SK-N-SH (cell line): ENCODE measurements at regions not wholly inside any gene's neighbourhood (a gene's known extent, or its start where the extent isn't known, plus 50 kb on each side); places are given as distances from the start of the nearest gene placed in this dataset.
A peak's percentile ranks its signal among the peaks of the same experiment; 100 is the strongest.

ENCODE experiments used
- CTCF ChIA-PET: fragments of 300-600, 350-600 bp; formaldehyde crosslinking; extraction: SDS; loops from one replicate; lab custom pipeline; 2021; lab: Yijun Ruan, JAX
- POLR2A ChIA-PET: fragments of 350-600 bp; sonication (Branson Sonifier 250); formaldehyde crosslinking; extraction: SDS; loops from one replicate; lab custom pipeline; 2020; ENCODE audit warnings: antibody characterized with exemption, inconsistent platforms; lab: Yijun Ruan, JAX
- DNase-seq: peaks from one replicate; pipeline ENCODE4 v3.0.0; 2012
- H2AFZ ChIP-seq: fragments of 200-600 bp; sonication (generic); 2 replicates; pipeline ENCODE4 v1.8.1; 2016; ENCODE audit warnings: antibody characterized with exemption, mild to moderate bottlenecking, low read depth
- H3F3A ChIP-seq: fragments of 200-600 bp; sonication (generic); replicated peaks from 2 replicates; pipeline ENCODE3; 2016; ENCODE audit warnings: antibody characterized with exemption, mild to moderate bottlenecking; ENCODE audit not compliant: insufficient read depth
- H3K27ac ChIP-seq, 2 experiments: fragments of 200-500 bp in 1 of 2; fragments of 200-600 bp in 1 of 2; sonication (Bioruptor generic) in 1 of 2; sonication (generic), shearing (Covaris generic) in 1 of 2; 2 replicates each; pipeline versions ENCODE4 v1.5.1 to v1.6.1; 2014 to 2016; ENCODE audit warnings: low read depth in 2 of 2, inconsistent platforms in 1 of 2, low read length in 1 of 2, mild to moderate bottlenecking in 1 of 2, mixed read lengths in 1 of 2
- H3K27me3 ChIP-seq: fragments of 200-600 bp; sonication (generic), shearing (Covaris generic); 2 replicates; pipeline ENCODE4 v1.6.1; 2016; ENCODE audit warnings: mixed run types; ENCODE audit not compliant: insufficient read depth
- H3K36me3 ChIP-seq, 2 experiments: fragments of 200-500 bp in 1 of 2; fragments of 200-600 bp in 1 of 2; sonication (Bioruptor generic) in 1 of 2; sonication (generic) in 1 of 2; replicated peaks in 1 of 2; 2 replicates each; pipeline versions ENCODE3 to v1.5.1; 2014 to 2016; ENCODE audit warnings: low read length in 1 of 2, mild to moderate bottlenecking in 1 of 2; ENCODE audit not compliant: insufficient read depth in 2 of 2, control insufficient read depth in 1 of 2
- H3K4me1 ChIP-seq, 2 experiments: fragments of 200-500 bp in 1 of 2; fragments of 200-600 bp in 1 of 2; sonication (Bioruptor generic) in 1 of 2; sonication (generic), shearing (Covaris generic) in 1 of 2; 2 replicates each; pipeline versions ENCODE4 v1.5.1 to v1.6.1; 2014 to 2016; ENCODE audit warnings: low read depth in 1 of 2, low read length in 1 of 2, mixed run types in 1 of 2; ENCODE audit not compliant: insufficient read depth in 2 of 2, control insufficient read depth in 1 of 2
- H3K4me2 ChIP-seq: fragments of 200-600 bp; sonication (generic), shearing (Covaris generic); 2 replicates; pipeline ENCODE4 v1.6.1; 2017; ENCODE audit warnings: mixed run types
- H3K4me3 ChIP-seq, 2 experiments: fragments of 200-500 bp in 1 of 2; fragments of 200-600 bp in 1 of 2; sonication (Bioruptor generic) in 1 of 2; sonication (generic), shearing (Covaris generic) in 1 of 2; 2 replicates each; pipeline versions ENCODE4 v1.5.1 to v1.8.1; 2014 to 2016; ENCODE audit warnings: low read depth in 2 of 2, inconsistent platforms in 1 of 2, low read length in 1 of 2, mild to moderate bottlenecking in 1 of 2, mixed read lengths in 1 of 2, moderate library complexity in 1 of 2
- H3K79me2 ChIP-seq: fragments of 200-600 bp; sonication (generic); 2 replicates; pipeline ENCODE4 v1.8.1; 2017; ENCODE audit warnings: mild to moderate bottlenecking; ENCODE audit not compliant: insufficient read depth
- H3K9ac ChIP-seq: fragments of 200-600 bp; sonication (generic); 2 replicates; pipeline ENCODE4 v1.6.1; 2017; ENCODE audit warnings: mixed run types
- H3K9me2 ChIP-seq: fragments of 200-600 bp; sonication (generic); 2 replicates; pipeline ENCODE4 v1.6.1; 2017; ENCODE audit warnings: mixed run types
- H3K9me3 ChIP-seq: fragments of 200-600 bp; sonication (generic); 2 replicates; pipeline ENCODE4 v1.6.1; 2017; ENCODE audit warnings: mixed run types, mild to moderate bottlenecking, moderate library complexity
- H4K20me1 ChIP-seq: fragments of 200-600 bp; sonication (generic); 2 replicates; pipeline ENCODE4 v1.6.1; 2017; ENCODE audit warnings: mild to moderate bottlenecking, mixed run types; ENCODE audit not compliant: insufficient read depth
- FOSL2 ChIP-seq: IDR thresholded peaks from 2 replicates; pipeline ENCODE4 v1.4.0; 2012; ENCODE audit warnings: low read depth, mild to moderate bottlenecking, moderate library complexity, borderline replicate concordance
- GABPA ChIP-seq: IDR thresholded peaks from 2 replicates; pipeline ENCODE4 v1.4.0; 2012; ENCODE audit warnings: low read depth, mild to moderate bottlenecking
- MXI1 ChIP-seq: IDR thresholded peaks from 2 replicates; pipeline ENCODE4 v1.6.1; 2012; ENCODE audit warnings: mild to moderate bottlenecking, low read depth, low read length, improper control_type of control experiment
- NFIC ChIP-seq: IDR thresholded peaks from 2 replicates; pipeline ENCODE4 v1.4.0; 2012; ENCODE audit warnings: borderline replicate concordance
- RCOR1 ChIP-seq: fragments of 150-350 bp; IDR thresholded peaks from 2 replicates; pipeline ENCODE4 v1.6.1; 2017; ENCODE audit warnings: antibody characterized with exemption, low read length
- RXRA ChIP-seq: IDR thresholded peaks from 2 replicates; pipeline ENCODE4 v1.4.0; 2012; ENCODE audit warnings: low read depth, mild to moderate bottlenecking, borderline replicate concordance
- WGBS: methylation state at CpG from one replicate; pipeline ENCODE4 v1.1.6; 2017; ENCODE audit warnings: low lambda C conversion rate; 5-methylcytosine and 5-hydroxymethylcytosine counted together
- TF ChIP-seq, protein P1 (sequence below): IDR thresholded peaks from 2 replicates; pipeline ENCODE4 v1.4.0; 2012; ENCODE audit warnings: low read depth, borderline replicate concordance
- TF ChIP-seq, protein P2 (sequence below): IDR thresholded peaks from 2 replicates; pipeline ENCODE4 v1.6.1; 2012; ENCODE audit warnings: mild to moderate bottlenecking, low read depth, low read length, moderate library complexity
- TF ChIP-seq, protein P3 (sequence below): fragments of 200-600 bp; sonication (generic); IDR thresholded peaks from 2 replicates; pipeline ENCODE4 v1.6.1; 2017; ENCODE audit warnings: antibody characterized with exemption, mild to moderate bottlenecking, moderate library complexity

DNA sequence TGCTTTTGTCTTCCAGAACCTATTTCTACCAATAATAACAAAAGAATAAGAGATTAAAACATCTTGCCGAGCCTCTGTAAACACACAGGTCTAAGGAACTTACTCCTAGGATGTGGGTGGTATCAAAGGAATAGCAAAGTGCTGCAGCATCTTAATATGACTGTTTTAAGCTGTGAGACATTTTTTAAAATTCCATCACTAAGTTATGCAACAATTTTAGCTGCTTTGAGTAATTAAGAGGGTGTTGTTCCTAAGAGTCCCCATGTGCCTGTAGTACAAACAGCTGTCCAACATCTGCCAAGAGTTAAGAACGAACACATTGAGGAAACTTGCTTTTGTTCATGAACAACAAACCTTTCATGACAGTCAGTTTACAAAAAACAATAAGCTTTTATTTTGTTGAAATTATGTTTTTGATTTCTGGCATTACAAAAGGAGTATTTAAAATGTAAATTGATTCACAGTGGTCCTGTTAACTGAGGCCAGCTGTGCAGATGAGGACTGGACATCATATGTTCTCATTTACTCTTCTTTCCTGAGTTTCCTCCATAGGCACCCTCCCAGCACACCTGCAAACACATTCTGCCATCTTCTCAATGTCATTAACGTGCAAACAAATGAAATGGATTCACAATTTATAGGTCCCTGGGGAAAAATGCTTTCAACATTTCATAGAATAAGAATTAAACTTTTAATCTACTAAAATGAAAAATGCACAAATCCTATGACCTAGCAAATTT, 337.3 kb upstream of the ARHGEF26 start:
- H3K9me3 ChIP-seq: no peaks in the 10 kb centered on the region
- H3K4me2 ChIP-seq: no peak overlapping the region
- CTCF ChIA-PET: no interaction called here
- POLR2A ChIA-PET: no interaction called here
- no peak for TF ChIP-seq RCOR1
- TF ChIP-seq, protein P1, sequence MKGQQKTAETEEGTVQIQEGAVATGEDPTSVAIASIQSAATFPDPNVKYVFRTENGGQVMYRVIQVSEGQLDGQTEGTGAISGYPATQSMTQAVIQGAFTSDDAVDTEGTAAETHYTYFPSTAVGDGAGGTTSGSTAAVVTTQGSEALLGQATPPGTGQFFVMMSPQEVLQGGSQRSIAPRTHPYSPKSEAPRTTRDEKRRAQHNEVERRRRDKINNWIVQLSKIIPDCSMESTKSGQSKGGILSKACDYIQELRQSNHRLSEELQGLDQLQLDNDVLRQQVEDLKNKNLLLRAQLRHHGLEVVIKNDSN: no peak
- no peak for TF ChIP-seq FOSL2
- TF ChIP-seq RXRA: no peak
- no peak for TF ChIP-seq MXI1
- TF ChIP-seq, protein P2, sequence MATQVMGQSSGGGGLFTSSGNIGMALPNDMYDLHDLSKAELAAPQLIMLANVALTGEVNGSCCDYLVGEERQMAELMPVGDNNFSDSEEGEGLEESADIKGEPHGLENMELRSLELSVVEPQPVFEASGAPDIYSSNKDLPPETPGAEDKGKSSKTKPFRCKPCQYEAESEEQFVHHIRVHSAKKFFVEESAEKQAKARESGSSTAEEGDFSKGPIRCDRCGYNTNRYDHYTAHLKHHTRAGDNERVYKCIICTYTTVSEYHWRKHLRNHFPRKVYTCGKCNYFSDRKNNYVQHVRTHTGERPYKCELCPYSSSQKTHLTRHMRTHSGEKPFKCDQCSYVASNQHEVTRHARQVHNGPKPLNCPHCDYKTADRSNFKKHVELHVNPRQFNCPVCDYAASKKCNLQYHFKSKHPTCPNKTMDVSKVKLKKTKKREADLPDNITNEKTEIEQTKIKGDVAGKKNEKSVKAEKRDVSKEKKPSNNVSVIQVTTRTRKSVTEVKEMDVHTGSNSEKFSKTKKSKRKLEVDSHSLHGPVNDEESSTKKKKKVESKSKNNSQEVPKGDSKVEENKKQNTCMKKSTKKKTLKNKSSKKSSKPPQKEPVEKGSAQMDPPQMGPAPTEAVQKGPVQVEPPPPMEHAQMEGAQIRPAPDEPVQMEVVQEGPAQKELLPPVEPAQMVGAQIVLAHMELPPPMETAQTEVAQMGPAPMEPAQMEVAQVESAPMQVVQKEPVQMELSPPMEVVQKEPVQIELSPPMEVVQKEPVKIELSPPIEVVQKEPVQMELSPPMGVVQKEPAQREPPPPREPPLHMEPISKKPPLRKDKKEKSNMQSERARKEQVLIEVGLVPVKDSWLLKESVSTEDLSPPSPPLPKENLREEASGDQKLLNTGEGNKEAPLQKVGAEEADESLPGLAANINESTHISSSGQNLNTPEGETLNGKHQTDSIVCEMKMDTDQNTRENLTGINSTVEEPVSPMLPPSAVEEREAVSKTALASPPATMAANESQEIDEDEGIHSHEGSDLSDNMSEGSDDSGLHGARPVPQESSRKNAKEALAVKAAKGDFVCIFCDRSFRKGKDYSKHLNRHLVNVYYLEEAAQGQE: no peak
- TF ChIP-seq GABPA: no peak
- H3K27me3 ChIP-seq: no peaks in the 10 kb centered on the region
- no peak overlapping the region for H3K4me3 ChIP-seq
- no peak for DNase-seq
- H3K79me2 ChIP-seq: no peaks in the 10 kb centered on the region
- H3F3A ChIP-seq: no peaks in the 10 kb centered on the region
- no peaks in the 10 kb centered on the region for H3K36me3 ChIP-seq
- H3K27ac ChIP-seq: no peak overlapping the region
- H3K9ac ChIP-seq: no peak overlapping the region
- no peaks in the 10 kb centered on the region for H4K20me1 ChIP-seq
- no peaks in the 10 kb centered on the region for H3K4me1 ChIP-seq
- no peak overlapping the region for H2AFZ ChIP-seq
- no peaks in the 10 kb centered on the region for H3K9me2 ChIP-seq
- WGBS: 9% methylated on average over 3 of the region's 3 CpGs

DNA sequence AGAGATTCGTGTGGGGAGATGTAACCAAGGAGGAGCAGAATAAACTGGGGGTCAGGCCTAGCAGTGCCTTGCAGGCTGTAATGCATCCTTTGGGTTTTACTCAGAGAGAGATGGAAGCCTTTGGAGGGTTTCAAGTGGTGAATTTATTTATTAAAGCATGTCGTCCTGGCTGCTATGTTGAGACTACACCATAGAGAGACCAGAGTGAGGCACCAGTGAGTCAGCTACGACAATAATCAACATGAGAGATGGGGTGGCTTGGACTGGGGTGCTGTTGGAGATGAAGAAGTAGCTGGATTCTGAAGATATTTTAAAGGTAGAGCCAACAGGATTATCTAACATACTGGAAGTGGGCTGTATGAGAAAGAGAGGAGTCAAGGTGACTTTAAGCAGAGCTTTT, 335.3 kb upstream of the ARHGEF26 start:
- H3K4me1 ChIP-seq: no peaks in the 10 kb centered on the region
- H3K27me3 ChIP-seq: no peaks in the 10 kb centered on the region
- H4K20me1 ChIP-seq: no peaks in the 10 kb centered on the region
- H3K9me2 ChIP-seq: no peaks in the 10 kb centered on the region
- H3K9ac ChIP-seq: no peak overlapping the region
- DNase-seq: no peak
- no peaks in the 10 kb centered on the region for H3K79me2 ChIP-seq
- ChIA-PET POLR2A (no interaction called here), CTCF (interaction anchor here (1.2 to 2.5 kb wide), 4 partner anchors 17 to 743 kb away, joined by 3 to 8 read pairs (median 4); no protein-coding TSS in a partner anchor)
- no peaks in the 10 kb centered on the region for H3K9me3 ChIP-seq
- no peaks in the 10 kb centered on the region for H3F3A ChIP-seq
- H3K4me3 ChIP-seq: no peak overlapping the region
- no peak overlapping the region for H3K27ac ChIP-seq
- no peak for TF ChIP-seq NFIC
- TF ChIP-seq, protein P3, sequence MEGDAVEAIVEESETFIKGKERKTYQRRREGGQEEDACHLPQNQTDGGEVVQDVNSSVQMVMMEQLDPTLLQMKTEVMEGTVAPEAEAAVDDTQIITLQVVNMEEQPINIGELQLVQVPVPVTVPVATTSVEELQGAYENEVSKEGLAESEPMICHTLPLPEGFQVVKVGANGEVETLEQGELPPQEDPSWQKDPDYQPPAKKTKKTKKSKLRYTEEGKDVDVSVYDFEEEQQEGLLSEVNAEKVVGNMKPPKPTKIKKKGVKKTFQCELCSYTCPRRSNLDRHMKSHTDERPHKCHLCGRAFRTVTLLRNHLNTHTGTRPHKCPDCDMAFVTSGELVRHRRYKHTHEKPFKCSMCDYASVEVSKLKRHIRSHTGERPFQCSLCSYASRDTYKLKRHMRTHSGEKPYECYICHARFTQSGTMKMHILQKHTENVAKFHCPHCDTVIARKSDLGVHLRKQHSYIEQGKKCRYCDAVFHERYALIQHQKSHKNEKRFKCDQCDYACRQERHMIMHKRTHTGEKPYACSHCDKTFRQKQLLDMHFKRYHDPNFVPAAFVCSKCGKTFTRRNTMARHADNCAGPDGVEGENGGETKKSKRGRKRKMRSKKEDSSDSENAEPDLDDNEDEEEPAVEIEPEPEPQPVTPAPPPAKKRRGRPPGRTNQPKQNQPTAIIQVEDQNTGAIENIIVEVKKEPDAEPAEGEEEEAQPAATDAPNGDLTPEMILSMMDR: peak; percentile 13; the same call in 1 of the 2 replicates
- H3K36me3 ChIP-seq: no peaks in the 10 kb centered on the region
- WGBS: 21% methylated on average over 3 of the region's 3 CpGs
- no peak overlapping the region for H3K4me2 ChIP-seq
- no peak overlapping the region for H2AFZ ChIP-seq
